ENCODE measurements at regions not wholly inside any gene's neighbourhood (a gene's known extent, or its start where the extent isn't known, plus 50 kb on each side); places are given as distances from the start of the nearest gene placed in this dataset.

DNA sequence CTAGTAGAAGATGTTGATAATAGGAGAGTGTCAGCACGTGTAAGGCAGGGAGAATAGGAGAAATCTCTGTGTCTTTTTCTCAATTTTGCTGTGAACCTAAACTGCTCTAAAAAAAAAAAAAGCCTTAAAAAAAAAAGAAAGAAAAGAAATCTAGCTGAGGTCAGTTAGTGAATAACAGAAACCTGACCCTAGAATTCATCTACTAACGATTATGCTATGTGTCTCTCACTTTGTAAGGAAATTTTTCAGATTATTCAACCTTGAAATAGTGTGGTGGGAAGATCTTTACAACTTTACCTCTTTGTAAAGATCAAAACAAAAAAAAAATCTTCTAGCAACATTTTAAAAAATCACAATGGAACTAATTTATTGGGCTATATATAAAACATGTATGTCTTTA lies 995.7 kb downstream of the GALC start:
- TF ChIP-seq, protein P1, sequence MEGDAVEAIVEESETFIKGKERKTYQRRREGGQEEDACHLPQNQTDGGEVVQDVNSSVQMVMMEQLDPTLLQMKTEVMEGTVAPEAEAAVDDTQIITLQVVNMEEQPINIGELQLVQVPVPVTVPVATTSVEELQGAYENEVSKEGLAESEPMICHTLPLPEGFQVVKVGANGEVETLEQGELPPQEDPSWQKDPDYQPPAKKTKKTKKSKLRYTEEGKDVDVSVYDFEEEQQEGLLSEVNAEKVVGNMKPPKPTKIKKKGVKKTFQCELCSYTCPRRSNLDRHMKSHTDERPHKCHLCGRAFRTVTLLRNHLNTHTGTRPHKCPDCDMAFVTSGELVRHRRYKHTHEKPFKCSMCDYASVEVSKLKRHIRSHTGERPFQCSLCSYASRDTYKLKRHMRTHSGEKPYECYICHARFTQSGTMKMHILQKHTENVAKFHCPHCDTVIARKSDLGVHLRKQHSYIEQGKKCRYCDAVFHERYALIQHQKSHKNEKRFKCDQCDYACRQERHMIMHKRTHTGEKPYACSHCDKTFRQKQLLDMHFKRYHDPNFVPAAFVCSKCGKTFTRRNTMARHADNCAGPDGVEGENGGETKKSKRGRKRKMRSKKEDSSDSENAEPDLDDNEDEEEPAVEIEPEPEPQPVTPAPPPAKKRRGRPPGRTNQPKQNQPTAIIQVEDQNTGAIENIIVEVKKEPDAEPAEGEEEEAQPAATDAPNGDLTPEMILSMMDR (IDR thresholded peaks at IDR 0.05): no peak
- no peak for TF ChIP-seq POLR2A (IDR thresholded peaks at IDR 0.05)

All from body of pancreas (tissue), 4 donors.